ENCODE measurements at regions not wholly inside any gene's neighbourhood (a gene's known extent, or its start where the extent isn't known, plus 50 kb on each side); places are given as distances from the start of the nearest gene placed in this dataset.

- no peak overlapping the region for H3K4me3 ChIP-seq (ENCODE audit: control insufficient read depth, low read depth, low read length)
- DNase-seq (ENCODE audit: low read depth), result no peak
- TF ChIP-seq CTCF (conservative IDR thresholded peaks at IDR 0.05; ENCODE audit: control insufficient read depth, insufficient read depth, low read depth, low read length), result no peak
These were observed 236.4 kb upstream of the AJAP1 start for GRCh38 chr1:4418021-4418420.

GRCh38 chr1:4421986-4422385, 232.4 kb upstream of the AJAP1 start:
- H3K4me3 ChIP-seq (ENCODE audit: control insufficient read depth, low read depth, low read length), result no peak overlapping the region
- no peak for TF ChIP-seq CTCF (conservative IDR thresholded peaks at IDR 0.05; ENCODE audit: control insufficient read depth, insufficient read depth, low read depth, low read length)
- DNase-seq (ENCODE audit: low read depth), result no peak

- DNase-seq (ENCODE audit: low read depth), result no peak
- H3K4me3 ChIP-seq (ENCODE audit: control insufficient read depth, low read depth, low read length), result no peak overlapping the region
- no peak for TF ChIP-seq CTCF (conservative IDR thresholded peaks at IDR 0.05; ENCODE audit: control insufficient read depth, insufficient read depth, low read depth, low read length)
These were observed 231.7 kb upstream of the AJAP1 start for GRCh38 chr1:4422504-4423289.

- H3K4me3 ChIP-seq (ENCODE audit: control insufficient read depth, low read depth, low read length), result no peak overlapping the region
- no peak for TF ChIP-seq CTCF (conservative IDR thresholded peaks at IDR 0.05; ENCODE audit: control insufficient read depth, insufficient read depth, low read depth, low read length)
- DNase-seq (ENCODE audit: low read depth), result no peak
These were observed 230.2 kb upstream of the AJAP1 start for GRCh38 chr1:4424254-4424653.

- no peak for DNase-seq (ENCODE audit: low read depth)
- no peak overlapping the region for H3K4me3 ChIP-seq (ENCODE audit: control insufficient read depth, low read depth, low read length)
- TF ChIP-seq CTCF (conservative IDR thresholded peaks at IDR 0.05; ENCODE audit: control insufficient read depth, insufficient read depth, low read depth, low read length), result no peak
These were observed 229.6 kb upstream of the AJAP1 start for GRCh38 chr1:4424766-4425165.

DNA sequence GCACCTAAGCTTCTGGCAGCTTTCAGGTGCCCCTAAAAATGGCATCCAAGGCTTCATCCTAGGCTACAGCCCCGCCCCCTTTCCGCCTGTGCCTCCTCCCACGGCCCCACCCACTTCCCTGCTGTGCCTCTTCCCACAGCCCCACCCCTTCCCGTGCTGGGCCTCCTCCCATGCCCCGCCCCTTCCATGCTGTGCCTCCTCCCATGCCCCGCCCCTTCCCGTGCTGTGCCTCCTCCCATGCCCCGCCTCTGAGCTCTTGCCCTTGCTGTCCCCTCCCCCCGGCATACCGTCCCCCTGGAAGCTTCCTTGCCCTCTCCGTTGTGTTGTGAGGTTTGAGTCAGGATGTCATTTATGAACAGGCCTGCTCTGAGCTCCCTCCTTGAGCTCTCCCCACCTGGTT, 228.5 kb upstream of the AJAP1 start:
- no peak for DNase-seq (ENCODE audit: low read depth)
- no peak overlapping the region for H3K4me3 ChIP-seq (ENCODE audit: control insufficient read depth, low read depth, low read length)
- TF ChIP-seq CTCF (conservative IDR thresholded peaks at IDR 0.05; ENCODE audit: control insufficient read depth, insufficient read depth, low read depth, low read length), result no peak
